Trophoblast cell (in vitro differentiated cells and primary cell): ENCODE measurements at regions not wholly inside any gene's neighbourhood (a gene's known extent, or its start where the extent isn't known, plus 50 kb on each side); places are given as distances from the start of the nearest gene placed in this dataset.

Experiments
- DNase-seq, 2 donors: peaks; one replicate each; pipeline ENCODE4 v3.0.0-alpha.2; 2016
- H2AFZ ChIP-seq: 2 replicates; pipeline ENCODE4 v1.6.1; 2013; ENCODE audit warnings: low read length, moderate library complexity, mild to moderate bottlenecking; ENCODE audit not compliant: insufficient read depth, poor library complexity
- H2AK5ac ChIP-seq: 2 replicates; pipeline ENCODE4 v1.6.1; 2013; ENCODE audit warnings: mild to moderate bottlenecking, low read length
- H2BK120ac ChIP-seq: 2 replicates; pipeline ENCODE4 v1.6.1; 2013; ENCODE audit warnings: low read length, mild to moderate bottlenecking, moderate library complexity; ENCODE audit not compliant: insufficient read depth, poor library complexity
- H2BK12ac ChIP-seq: 2 replicates; pipeline ENCODE4 v1.6.1; 2013; ENCODE audit warnings: mild to moderate bottlenecking, low read length, moderate library complexity
- H2BK5ac ChIP-seq: 2 replicates; pipeline ENCODE4 v1.6.1; 2013; ENCODE audit warnings: low read length, low read depth, moderate library complexity, mild to moderate bottlenecking; ENCODE audit not compliant: poor library complexity
- H3K14ac ChIP-seq: 2 replicates; pipeline ENCODE4 v1.6.1; 2013; ENCODE audit warnings: mild to moderate bottlenecking, low read length
- H3K18ac ChIP-seq: 2 replicates; pipeline ENCODE4 v1.6.1; 2013; ENCODE audit warnings: mild to moderate bottlenecking, low read length
- H3K23ac ChIP-seq: 2 replicates; pipeline ENCODE4 v1.6.1; 2013; ENCODE audit warnings: low read length
- H3K27ac ChIP-seq: 2 replicates; pipeline ENCODE4 v1.5.1; 2013; ENCODE audit warnings: low read depth, mild to moderate bottlenecking, inconsistent platforms, low read length, moderate library complexity
- H3K27me3 ChIP-seq: 2 replicates; pipeline ENCODE4 v1.6.1; 2013; ENCODE audit warnings: inconsistent platforms, mild to moderate bottlenecking, low read length, moderate library complexity; ENCODE audit not compliant: insufficient read depth
- H3K36me3 ChIP-seq, 2 experiments: 1 replicate in 1 of 2; 2 replicates in 1 of 2; pipeline ENCODE4 v1.6.1; 2013; ENCODE audit warnings: low read length in 2 of 2, mild to moderate bottlenecking in 2 of 2, moderate library complexity in 1 of 2; ENCODE audit not compliant: insufficient read depth in 2 of 2, control insufficient read depth in 1 of 2
- H3K4ac ChIP-seq: 2 replicates; pipeline ENCODE4 v1.6.1; 2013; ENCODE audit warnings: low read depth, mild to moderate bottlenecking, low read length, moderate library complexity
- H3K4me1 ChIP-seq, 2 experiments: 1 replicate in 1 of 2; 2 replicates in 1 of 2; pipeline ENCODE4 v1.6.1; 2013; ENCODE audit warnings: low read length in 2 of 2, mild to moderate bottlenecking in 2 of 2, moderate library complexity in 1 of 2; ENCODE audit not compliant: insufficient read depth in 2 of 2, control insufficient read depth in 1 of 2
- H3K4me2 ChIP-seq: 2 replicates; pipeline ENCODE4 v1.6.1; 2013; ENCODE audit warnings: inconsistent platforms, mild to moderate bottlenecking, low read length, moderate library complexity
- H3K4me3 ChIP-seq: 2 replicates; pipeline ENCODE4 v1.5.1; 2013; ENCODE audit warnings: mild to moderate bottlenecking, low read depth, low read length, inconsistent platforms
- H3K79me1 ChIP-seq: one replicate; pipeline ENCODE4 v1.6.1; 2013; ENCODE audit warnings: low read length
- H3K79me2 ChIP-seq: 2 replicates; pipeline ENCODE4 v1.6.1; 2013; ENCODE audit warnings: low read length, mild to moderate bottlenecking; ENCODE audit not compliant: control insufficient read depth, insufficient read depth, poor library complexity
- H3K9ac ChIP-seq: 2 replicates; pipeline ENCODE4 v1.6.1; 2013; ENCODE audit warnings: mild to moderate bottlenecking, low read length
- H3K9me3 ChIP-seq: 2 replicates; pipeline ENCODE4 v1.6.1; 2013; ENCODE audit warnings: low read depth, mild to moderate bottlenecking, control low read depth, inconsistent platforms, low read length; ENCODE audit not compliant: insufficient read depth
- H4K12ac ChIP-seq: 2 replicates; pipeline ENCODE4 v1.6.1; 2013; ENCODE audit warnings: low read depth, mild to moderate bottlenecking, low read length, moderate library complexity
- H4K8ac ChIP-seq: 2 replicates; pipeline ENCODE4 v1.6.1; 2013; ENCODE audit warnings: low read depth, mild to moderate bottlenecking, low read length, moderate library complexity
- H4K91ac ChIP-seq: one replicate; pipeline ENCODE4 v1.6.1; 2013; ENCODE audit warnings: low read depth, mild to moderate bottlenecking, low read length, moderate library complexity
- WGBS: extraction: QIAGEN DNeasy Blood & Tissue Kit; methylation state at CpG from one replicate; pipeline ENCODE4 v1.1.7; 2013; ENCODE audit warnings: missing lambda C conversion rate; ENCODE audit not compliant: insufficient read length, insufficient coverage; ENCODE audit errors: extremely low coverage; 5-methylcytosine and 5-hydroxymethylcytosine counted together

DNA sequence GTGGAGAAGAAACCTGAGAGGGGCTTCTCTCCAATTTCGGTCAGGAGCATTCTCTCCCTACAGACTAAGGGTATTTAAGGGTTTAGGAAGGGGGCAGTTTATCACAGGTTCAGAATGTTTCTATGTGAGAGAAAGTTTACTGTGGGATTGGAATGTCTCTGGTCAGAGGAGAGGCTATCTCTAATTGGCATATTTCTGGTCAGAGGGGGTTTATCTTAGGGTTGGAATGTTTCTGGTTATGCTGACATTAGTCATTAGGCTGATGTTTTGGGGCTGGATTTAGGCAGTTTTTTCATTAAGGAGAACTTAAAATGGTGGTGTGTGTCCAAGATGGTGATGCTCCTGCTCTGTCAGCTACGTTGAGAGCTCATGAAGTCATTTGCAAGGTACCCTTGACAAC lies 758.0 kb downstream of the TYW1 start:
- Histone ChIP-seq H3K4me2 (no peak overlapping the region), H2BK12ac (no peak overlapping the region), H3K27me3 (no peaks in the 10 kb centered on the region), H3K79me1 (peaks cover 11% of the 10 kb centered on the region), H3K9me3 (peaks cover 2% of the 10 kb centered on the region), H4K91ac (no peak overlapping the region), H2AK5ac (no peak overlapping the region), H3K4me1 (peaks cover 6 to 8% of the 10 kb centered on the region in 2 experiments), H3K18ac (no peak overlapping the region), H3K9ac (no peak overlapping the region), H3K4ac (no peak overlapping the region), H3K27ac (peak overlapping the region; percentile 61), H4K8ac (no peak overlapping the region), H2BK120ac (no peak overlapping the region), H3K14ac (no peak overlapping the region), H3K79me2 (no peaks in the 10 kb centered on the region), H2AFZ (no peak overlapping the region), H3K23ac (no peak overlapping the region), H4K12ac (no peak overlapping the region), H3K36me3 (peaks cover 0 to 2% of the 10 kb centered on the region in 2 experiments), H2BK5ac (peak overlapping the region; percentile 27), H3K4me3 (no peak overlapping the region)
- WGBS, result no CpG with 5 or more reads among the region's 2 CpGs
- peak in 1 of 2 donors; percentile 10 for DNase-seq

DNA sequence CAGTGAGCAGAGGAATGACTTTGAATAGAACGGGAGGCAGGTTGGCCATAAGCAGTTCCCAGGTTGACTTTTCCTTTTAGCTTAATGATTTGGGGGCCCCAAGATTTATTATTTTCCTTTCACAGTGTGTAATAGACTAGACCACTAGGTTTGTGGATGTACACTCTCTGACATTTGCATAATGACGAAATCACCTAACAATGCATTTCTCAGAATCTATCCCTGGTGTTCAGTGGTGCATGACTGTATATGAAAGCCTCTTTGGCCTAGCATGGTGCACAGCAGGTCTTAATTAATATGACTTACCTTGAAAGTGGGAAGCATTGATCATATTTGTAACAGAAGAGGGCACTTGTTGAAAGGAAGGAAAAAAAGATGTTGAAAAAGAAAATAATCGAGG lies 761.9 kb downstream of the TYW1 start:
- WGBS, result 100% methylated on average over 1 of the region's 3 CpGs
- Histone ChIP-seq H3K79me2 (no peaks in the 10 kb centered on the region), H3K27ac (no peak overlapping the region), H4K8ac (no peak overlapping the region), H3K18ac (no peak overlapping the region), H3K36me3 (peaks cover 0 to 2% of the 10 kb centered on the region in 2 experiments), H3K9ac (no peak overlapping the region), H3K4me1 (peaks cover 4 to 6% of the 10 kb centered on the region in 2 experiments), H2BK12ac (no peak overlapping the region), H3K14ac (no peak overlapping the region), H3K27me3 (no peaks in the 10 kb centered on the region), H4K12ac (no peak overlapping the region), H2BK120ac (no peak overlapping the region), H3K23ac (no peak overlapping the region), H3K4me2 (no peak overlapping the region), H4K91ac (no peak overlapping the region), H3K79me1 (peaks cover 5% of the 10 kb centered on the region), H3K9me3 (peaks cover 2% of the 10 kb centered on the region), H3K4me3 (no peak overlapping the region), H3K4ac (no peak overlapping the region), H2AFZ (no peak overlapping the region), H2AK5ac (no peak overlapping the region), H2BK5ac (no peak overlapping the region)
- DNase-seq, result no peak

DNA sequence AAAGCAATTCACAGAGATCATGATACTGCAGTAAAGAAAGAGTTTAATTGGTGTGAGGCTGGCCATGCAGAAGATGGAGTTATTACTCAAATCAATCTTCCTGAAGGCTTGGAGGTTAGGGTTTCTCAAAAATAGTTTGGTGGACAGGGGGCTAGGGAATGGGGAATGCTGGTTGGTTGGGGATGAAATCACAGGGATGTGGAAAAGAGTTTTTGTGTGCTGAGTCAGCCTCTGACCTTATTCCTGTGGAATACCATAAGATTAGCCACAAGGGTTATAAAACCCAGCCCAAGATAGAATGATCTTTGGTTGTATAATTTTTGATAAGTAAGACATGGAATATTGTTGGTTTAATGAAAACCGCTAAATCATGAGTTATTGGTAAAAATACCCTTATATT lies 764.3 kb downstream of the TYW1 start:
- Histone ChIP-seq H3K27ac (no peak overlapping the region), H3K79me2 (no peaks in the 10 kb centered on the region), H3K4me3 (no peak overlapping the region), H3K4me2 (no peak overlapping the region), H3K14ac (no peak overlapping the region), H3K9me3 (no peaks in the 10 kb centered on the region), H3K9ac (no peak overlapping the region), H2BK120ac (no peak overlapping the region), H3K23ac (no peak overlapping the region), H2AK5ac (no peak overlapping the region), H3K27me3 (no peaks in the 10 kb centered on the region), H3K4me1 (no peaks in the 10 kb centered on the region), H2BK5ac (no peak overlapping the region), H4K12ac (no peak overlapping the region), H3K4ac (no peak overlapping the region), H2BK12ac (no peak overlapping the region), H3K18ac (no peak overlapping the region), H4K8ac (no peak overlapping the region), H3K36me3 (peaks cover 0 to 2% of the 10 kb centered on the region in 2 experiments), H4K91ac (no peak overlapping the region), H2AFZ (no peak overlapping the region), H3K79me1 (peaks cover 1% of the 10 kb centered on the region)
- WGBS, result no CpG with 5 or more reads among the region's 1 CpG
- DNase-seq, result no peak

DNA sequence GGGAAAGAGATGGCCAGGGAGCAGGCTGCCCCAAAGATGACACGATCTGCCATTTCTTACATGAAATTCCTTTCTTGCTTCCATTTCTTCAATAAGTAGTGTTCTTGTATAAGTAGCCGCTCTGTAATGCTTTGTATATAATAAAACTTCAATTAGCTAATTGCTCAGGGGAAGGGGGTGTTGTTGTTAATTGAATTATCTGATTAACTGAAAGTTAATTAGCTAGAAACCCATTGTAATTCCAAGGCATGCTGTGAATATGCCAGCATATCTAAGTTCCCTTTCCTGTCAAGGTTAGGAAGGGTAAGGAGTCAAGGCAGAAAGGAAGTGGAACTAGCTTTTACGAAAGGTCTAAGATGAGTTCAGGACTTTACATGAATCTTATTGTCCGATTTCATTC lies 765.9 kb downstream of the TYW1 start:
- Histone ChIP-seq H3K9me3 (peaks cover 4% of the 10 kb centered on the region), H3K4me1 (no peaks in the 10 kb centered on the region), H3K27ac (no peak overlapping the region), H3K9ac (no peak overlapping the region), H4K91ac (no peak overlapping the region), H3K14ac (no peak overlapping the region), H3K4me2 (no peak overlapping the region), H3K79me1 (no peaks in the 10 kb centered on the region), H4K8ac (no peak overlapping the region), H2BK5ac (no peak overlapping the region), H3K4ac (no peak overlapping the region), H2AK5ac (no peak overlapping the region), H2AFZ (no peak overlapping the region), H3K79me2 (no peaks in the 10 kb centered on the region), H3K4me3 (no peak overlapping the region), H3K36me3 (no peaks in the 10 kb centered on the region), H2BK12ac (no peak overlapping the region), H3K23ac (no peak overlapping the region), H3K27me3 (no peaks in the 10 kb centered on the region), H4K12ac (no peak overlapping the region), H3K18ac (no peak overlapping the region), H2BK120ac (no peak overlapping the region)
- WGBS, result no CpG with 5 or more reads among the region's 4 CpGs
- no peak for DNase-seq
